ENCODE measurements at regions not wholly inside any gene's neighbourhood (a gene's known extent, or its start where the extent isn't known, plus 50 kb on each side); places are given as distances from the start of the nearest gene placed in this dataset.
"Not testable (repeated sequence)": the region's sequence is repeated elsewhere in the genome, so short reads cannot be mapped to it uniquely, and the experiment has no call there.

- not testable (repeated sequence) for DNase-seq
These were observed 202.7 kb downstream of the LIPI start for GRCh38 chr21:14008006-14008405.

GRCh38 chr21:14006144-14006543 is 204.6 kb downstream of the LIPI start:
- DNase-seq, result not testable (repeated sequence)

- DNase-seq, result not testable (repeated sequence)
These were observed 223.5 kb downstream of the LIPI start for GRCh38 chr21:13986996-13987958.

- not testable (repeated sequence) for DNase-seq
These were observed 224.6 kb downstream of the LIPI start for GRCh38 chr21:13985865-13986863.

- not testable (repeated sequence) for DNase-seq
These were observed 225.5 kb downstream of the LIPI start for GRCh38 chr21:13985137-13985864.

GRCh38 chr21:13984728-13985127 is 226.0 kb downstream of the LIPI start:
- DNase-seq, result not testable (repeated sequence)

GRCh38 chr21:13981176-13982087 is 229.3 kb downstream of the LIPI start:
- DNase-seq, result not testable (repeated sequence)

- DNase-seq, result peak; percentile 7
These were observed 230.6 kb downstream of the LIPI start for GRCh38 chr21:13980115-13980662.

GRCh38 chr21:13979608-13980007 is 231.1 kb downstream of the LIPI start:
- not testable (repeated sequence) for DNase-seq

GRCh38 chr21:13974582-13974981 is 236.2 kb downstream of the LIPI start:
- DNase-seq, result not testable (repeated sequence)

GRCh38 chr21:13969853-13970252 is 240.9 kb downstream of the LIPI start:
- DNase-seq, result not testable (repeated sequence)

- DNase-seq, result not testable (repeated sequence)
These were observed 241.8 kb downstream of the LIPI start for GRCh38 chr21:13969002-13969401.

GRCh38 chr21:13963259-13963658 is 247.5 kb downstream of the LIPI start:
- DNase-seq, result not testable (repeated sequence)

- DNase-seq, result no peak
These were observed 273.5 kb downstream of the LIPI start for GRCh38 chr21:13937236-13937635.

GRCh38 chr21:13936033-13936937 is 274.5 kb downstream of the LIPI start:
- not testable (repeated sequence) for DNase-seq

- DNase-seq, result not testable (repeated sequence)
These were observed 275.2 kb downstream of the LIPI start for GRCh38 chr21:13935396-13936032.

- DNase-seq, result not testable (repeated sequence)
These were observed 275.8 kb downstream of the LIPI start for GRCh38 chr21:13934887-13935342.

GRCh38 chr21:13923175-13923574 is 287.6 kb downstream of the LIPI start:
- not testable (repeated sequence) for DNase-seq

- DNase-seq, result not testable (repeated sequence)
These were observed 289.3 kb downstream of the LIPI start for GRCh38 chr21:13921455-13921854.

Data from DMS 273 treated with DMSO at 0.1 percent for 48 hours (cell line).